ENCODE measurements at regions not wholly inside any gene's neighbourhood (a gene's known extent, or its start where the extent isn't known, plus 50 kb on each side); places are given as distances from the start of the nearest gene placed in this dataset.
"Not testable (repeated sequence)": the region's sequence is repeated elsewhere in the genome, so short reads cannot be mapped to it uniquely, and the experiment has no call there.

DNA sequence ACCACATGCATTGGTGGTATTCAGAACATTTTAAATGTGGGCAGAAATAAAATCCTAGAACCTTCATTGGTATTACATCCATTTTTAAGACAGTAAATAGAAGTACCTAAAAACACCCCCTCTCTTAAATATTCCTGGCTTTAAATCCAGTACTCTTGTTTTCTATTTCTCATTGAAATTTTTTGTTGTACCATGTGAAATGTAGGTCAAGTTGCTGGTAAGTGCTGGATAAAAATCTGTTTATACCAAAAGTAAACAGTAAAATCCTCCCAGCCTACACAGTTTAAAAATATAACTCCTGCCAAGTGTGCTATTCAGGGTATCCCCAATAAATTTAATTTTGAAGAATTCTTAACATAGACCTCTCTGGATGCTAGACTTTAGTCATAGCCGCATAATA, 75.0 kb upstream of the FST start:
- TF ChIP-seq CTCF (IDR thresholded peaks at IDR 0.05; ENCODE audit: low read depth, low read length): no peak
- no peak for DNase-seq (ENCODE audit: extremely low read depth, low read depth)

- no peak for DNase-seq (ENCODE audit: extremely low read depth, low read depth)
- TF ChIP-seq CTCF (IDR thresholded peaks at IDR 0.05; ENCODE audit: low read depth, low read length): no peak
Measured at GRCh38 chr5:53406630-53407316, 73.7 kb upstream of the FST start.

DNA sequence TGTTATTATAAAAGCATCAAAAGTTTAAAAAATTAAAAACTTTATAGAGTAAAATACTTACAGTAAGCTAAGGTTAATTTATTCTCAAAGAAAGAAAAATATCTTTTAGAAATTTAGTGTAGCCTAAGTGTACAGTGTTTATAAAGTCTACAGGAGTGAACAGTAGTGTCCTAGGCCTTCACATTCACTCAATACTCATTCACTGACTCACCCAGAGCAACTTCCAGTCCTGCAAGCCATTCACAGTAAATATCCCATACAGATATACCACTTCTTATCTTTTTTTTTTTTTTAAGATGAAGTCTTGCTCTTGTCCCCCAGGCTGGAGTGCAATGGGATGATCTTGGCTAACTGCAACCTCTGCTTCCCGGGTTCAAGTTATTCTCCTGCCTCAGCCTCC, 73.1 kb upstream of the FST start:
- TF ChIP-seq CTCF (IDR thresholded peaks at IDR 0.05; ENCODE audit: low read depth, low read length): no peak
- DNase-seq (ENCODE audit: extremely low read depth, low read depth): no peak

- no peak for TF ChIP-seq CTCF (IDR thresholded peaks at IDR 0.05; ENCODE audit: low read depth, low read length)
- DNase-seq (ENCODE audit: extremely low read depth, low read depth): no peak
Measured at GRCh38 chr5:53411388-53411787, 69.0 kb upstream of the FST start.

- not testable (repeated sequence) for DNase-seq (ENCODE audit: extremely low read depth, low read depth)
Measured at GRCh38 chr5:53412499-53412898, 67.9 kb upstream of the FST start.

DNA sequence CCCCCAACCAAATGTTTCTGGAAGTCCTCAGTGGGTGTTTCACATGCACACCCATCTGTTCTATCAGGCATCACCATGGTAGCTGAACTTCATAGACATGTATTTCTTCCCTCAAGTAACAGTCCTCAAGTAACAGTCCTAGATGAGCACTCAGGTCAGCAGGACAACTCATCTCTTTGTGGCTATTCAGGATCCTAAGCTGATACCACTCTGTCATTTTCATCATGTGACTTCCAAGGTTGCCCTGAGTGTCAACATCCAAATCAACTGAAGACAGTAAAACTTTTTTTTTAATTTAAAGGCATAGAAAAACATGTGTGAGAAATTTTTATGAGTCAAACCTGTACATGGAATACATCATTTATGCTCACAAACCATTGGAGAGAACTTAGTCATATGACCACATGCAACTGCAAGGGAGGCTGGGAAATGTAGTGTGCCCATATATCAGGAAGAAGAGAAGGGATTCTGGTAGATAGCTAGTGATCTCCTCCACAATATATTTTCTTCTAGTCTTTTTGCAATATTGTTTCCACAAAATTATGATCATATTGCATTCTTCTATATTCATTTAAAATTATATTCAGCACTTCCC, 64.2 kb upstream of the FST start:
- no peak for DNase-seq (ENCODE audit: extremely low read depth, low read depth)
- TF ChIP-seq CTCF (IDR thresholded peaks at IDR 0.05; ENCODE audit: low read depth, low read length): no peak

DNA sequence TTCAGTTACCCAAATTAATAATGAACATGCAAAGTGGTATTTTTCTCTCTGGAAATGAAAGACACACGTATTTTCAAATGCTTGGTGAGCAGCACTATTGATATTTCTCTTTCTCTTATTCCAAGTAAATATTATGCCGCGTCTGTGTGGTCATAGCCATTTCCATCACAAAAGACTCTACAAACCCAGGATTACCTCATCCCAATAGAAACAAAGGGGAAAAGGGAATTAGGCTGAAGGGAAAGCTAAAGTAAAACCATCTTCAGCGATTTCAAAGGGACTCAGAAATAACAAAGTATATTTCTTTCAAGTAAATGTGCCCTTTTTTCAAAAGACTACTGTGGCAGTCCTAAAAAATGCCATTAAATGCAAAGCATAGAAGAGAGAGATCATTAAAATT, 62.0 kb upstream of the FST start:
- no peak for DNase-seq (ENCODE audit: extremely low read depth, low read depth)
- TF ChIP-seq CTCF (IDR thresholded peaks at IDR 0.05; ENCODE audit: low read depth, low read length): no peak

Data from AG09319 (cell line).